ENCODE measurements at regions not wholly inside any gene's neighbourhood (a gene's known extent, or its start where the extent isn't known, plus 50 kb on each side); places are given as distances from the start of the nearest gene placed in this dataset.

DNA sequence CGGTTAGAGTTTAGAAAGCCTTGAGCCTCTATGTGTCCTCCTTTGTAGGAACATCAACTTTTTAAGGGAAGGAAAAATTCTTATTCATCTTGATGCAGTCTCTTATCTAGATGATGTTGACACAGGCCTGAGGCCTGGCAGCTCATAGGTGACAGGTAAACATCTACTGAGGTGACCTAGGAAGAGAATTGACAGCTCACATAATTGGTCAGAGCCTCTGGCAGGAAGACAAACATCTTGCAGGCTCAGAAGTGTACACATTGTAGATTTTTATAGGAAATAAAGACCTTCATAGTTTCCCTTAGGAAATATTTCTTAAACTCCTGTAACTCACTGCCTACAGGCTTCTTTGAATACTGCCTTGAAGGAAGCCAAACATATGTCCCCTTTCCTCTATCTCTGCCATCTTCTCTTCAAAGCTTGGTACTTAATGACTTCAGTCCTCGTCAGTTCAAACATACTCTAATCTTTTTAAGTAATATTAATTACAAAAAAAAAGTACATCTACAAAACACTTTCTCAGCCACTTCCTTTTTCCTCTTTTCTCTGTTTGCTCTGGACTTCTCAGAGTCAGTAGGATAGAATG is 341.3 kb downstream of the TBL1XR1 start:
- no peak for DNase-seq
- H3K79me2 ChIP-seq (ENCODE audit: low read length) = no peaks in the 10 kb centered on the region

DNA sequence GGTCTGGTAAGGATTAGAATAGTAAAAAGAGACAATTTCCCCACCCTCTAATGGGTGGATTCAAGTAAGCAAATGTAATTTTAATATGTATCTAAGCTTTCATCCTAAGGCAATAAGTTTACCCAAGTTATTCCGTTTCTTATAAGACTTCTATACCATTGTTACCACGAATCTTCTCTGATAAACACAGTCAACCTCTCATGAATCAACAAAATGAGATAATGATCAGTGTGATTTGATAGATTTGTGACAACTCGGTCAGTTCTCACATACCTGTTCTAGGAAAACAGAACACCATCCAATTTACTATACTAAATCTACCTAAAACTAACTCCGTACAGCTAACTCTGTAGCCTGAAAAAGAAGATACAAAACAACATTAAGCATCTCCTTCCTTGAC is 342.1 kb downstream of the TBL1XR1 start:
- no peaks in the 10 kb centered on the region for H3K79me2 ChIP-seq (ENCODE audit: low read length)
- H3K36me3 ChIP-seq (ENCODE audit: insufficient read depth, low read length) = no peaks in the 10 kb centered on the region
- H3K4me3 ChIP-seq (ENCODE audit: low read length) = no peak overlapping the region
- no peaks in the 10 kb centered on the region for H3K27me3 ChIP-seq (ENCODE audit: low read length)
- H3K9me3 ChIP-seq (ENCODE audit: low read length) = no peaks in the 10 kb centered on the region
- H3K9me2 ChIP-seq (replicated peaks; ENCODE audit: insufficient read depth, low read length) = no peaks in the 10 kb centered on the region
- H3K4me1 ChIP-seq (ENCODE audit: low read length) = no peaks in the 10 kb centered on the region
- no peak overlapping the region for H3K4me2 ChIP-seq (ENCODE audit: low read depth, low read length, poor library complexity, severe bottlenecking)
- H3K27ac ChIP-seq (ENCODE audit: low read length) = no peak overlapping the region
- no peak overlapping the region for H2AFZ ChIP-seq (ENCODE audit: low read length)
- H4K20me1 ChIP-seq (ENCODE audit: insufficient read depth, low read depth, low read length) = no peaks in the 10 kb centered on the region
- H3K9ac ChIP-seq (ENCODE audit: low read length) = no peak overlapping the region
- no peak for DNase-seq

More for the DNA sequence above, 341.3 kb downstream of the TBL1XR1 start:
- Histone ChIP-seq H3K9me3 (ENCODE audit: low read length) (no peaks in the 10 kb centered on the region), H3K27me3 (ENCODE audit: low read length) (no peaks in the 10 kb centered on the region), H3K4me1 (ENCODE audit: low read length) (no peaks in the 10 kb centered on the region), H2AFZ (ENCODE audit: low read length) (no peak overlapping the region), H3K36me3 (ENCODE audit: insufficient read depth, low read length) (no peaks in the 10 kb centered on the region), H3K9me2 (replicated peaks; ENCODE audit: insufficient read depth, low read length) (no peaks in the 10 kb centered on the region), H3K4me3 (ENCODE audit: low read length) (no peak overlapping the region), H3K27ac (ENCODE audit: low read length) (no peak overlapping the region), H3K9ac (ENCODE audit: low read length) (no peak overlapping the region), H4K20me1 (ENCODE audit: insufficient read depth, low read depth, low read length) (no peaks in the 10 kb centered on the region), H3K4me2 (ENCODE audit: low read depth, low read length, poor library complexity, severe bottlenecking) (no peak overlapping the region)

DNA sequence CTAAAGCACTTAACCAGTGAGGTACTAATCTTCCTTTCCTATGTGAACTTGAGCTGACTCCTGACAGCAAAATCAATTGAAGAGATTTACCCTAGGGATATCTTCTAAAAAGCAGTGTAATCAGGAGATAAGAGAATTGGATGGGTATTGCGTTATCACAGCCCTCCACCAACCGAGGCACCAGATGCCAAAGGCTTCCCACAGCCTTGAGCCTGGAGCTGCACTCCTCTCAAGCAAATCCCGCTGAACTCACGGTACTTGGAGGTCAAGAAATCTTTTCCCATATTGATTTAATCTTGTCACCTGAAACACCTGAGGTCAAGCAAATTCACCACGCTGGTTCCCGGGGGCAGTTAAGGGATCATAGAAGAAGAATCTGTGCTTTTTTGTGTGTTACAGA is 346.8 kb downstream of the TBL1XR1 start:
- DNase-seq = no peak
- H3K9me3 ChIP-seq (ENCODE audit: low read length) = no peaks in the 10 kb centered on the region
- H2AFZ ChIP-seq (ENCODE audit: low read length) = no peak overlapping the region

DNA sequence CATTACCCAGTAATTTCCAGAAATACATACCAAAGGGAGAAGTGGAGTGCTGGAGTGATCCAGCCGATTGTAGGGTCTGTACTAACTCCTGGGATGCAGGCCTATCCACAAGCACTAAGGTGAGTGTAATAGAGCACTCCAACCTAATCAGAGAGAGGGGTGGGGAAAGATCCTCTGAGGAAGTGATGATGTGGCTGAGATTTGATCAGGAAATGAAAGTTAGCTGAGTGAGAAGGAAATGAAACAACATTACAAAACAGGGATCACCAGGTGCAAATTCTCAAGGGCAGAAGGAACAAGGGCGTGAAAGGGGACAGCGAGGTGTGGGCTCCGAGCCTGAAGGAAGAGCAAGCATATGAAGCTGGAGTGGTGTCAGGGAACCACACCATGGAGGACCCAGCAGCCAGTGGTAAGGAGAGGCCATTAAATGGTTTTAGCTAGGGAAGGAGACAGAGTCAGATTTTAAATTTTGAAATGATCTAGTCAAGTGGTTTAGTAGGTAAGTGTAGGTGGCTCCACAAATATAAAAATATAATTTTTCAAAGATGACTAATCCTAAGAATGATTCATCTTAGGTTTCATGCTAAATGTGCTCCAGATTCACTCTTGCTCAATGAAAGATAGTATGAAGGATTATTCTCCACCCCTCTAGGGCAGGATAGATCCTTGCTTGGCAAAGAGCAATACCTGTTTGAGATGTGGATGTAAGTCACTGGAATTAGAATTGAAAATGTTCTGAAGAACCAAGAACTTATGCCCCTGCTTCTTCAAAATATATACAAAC is 348.7 kb downstream of the TBL1XR1 start:
- H3K9me3 ChIP-seq (ENCODE audit: low read length) = no peaks in the 10 kb centered on the region
- H2AFZ ChIP-seq (ENCODE audit: low read length) = no peak overlapping the region
- no peak overlapping the region for H3K4me2 ChIP-seq (ENCODE audit: low read depth, low read length, poor library complexity, severe bottlenecking)
- H3K4me3 ChIP-seq (ENCODE audit: low read length) = no peak overlapping the region
- H3K9ac ChIP-seq (ENCODE audit: low read length) = no peak overlapping the region
- H3K27ac ChIP-seq (ENCODE audit: low read length) = no peak overlapping the region
- no peaks in the 10 kb centered on the region for H3K4me1 ChIP-seq (ENCODE audit: low read length)
- H3K9me2 ChIP-seq (replicated peaks; ENCODE audit: insufficient read depth, low read length) = no peaks in the 10 kb centered on the region; the same call in 1 of the 2 replicates
- DNase-seq = no peak
- no peaks in the 10 kb centered on the region for H3K79me2 ChIP-seq (ENCODE audit: low read length)
- no peaks in the 10 kb centered on the region for H3K36me3 ChIP-seq (ENCODE audit: insufficient read depth, low read length)
- H3K27me3 ChIP-seq (ENCODE audit: low read length) = no peaks in the 10 kb centered on the region
- H4K20me1 ChIP-seq (ENCODE audit: insufficient read depth, low read depth, low read length) = no peaks in the 10 kb centered on the region

More for the DNA sequence above, 346.8 kb downstream of the TBL1XR1 start:
- Histone ChIP-seq H3K4me3 (ENCODE audit: low read length) (no peak overlapping the region), H3K9me2 (replicated peaks; ENCODE audit: insufficient read depth, low read length) (no peaks in the 10 kb centered on the region; the same call in 1 of the 2 replicates), H3K4me1 (ENCODE audit: low read length) (no peaks in the 10 kb centered on the region), H3K27ac (ENCODE audit: low read length) (no peak overlapping the region), H3K27me3 (ENCODE audit: low read length) (no peaks in the 10 kb centered on the region), H3K36me3 (ENCODE audit: insufficient read depth, low read length) (no peaks in the 10 kb centered on the region), H3K9ac (ENCODE audit: low read length) (no peak overlapping the region), H3K79me2 (ENCODE audit: low read length) (no peaks in the 10 kb centered on the region), H4K20me1 (ENCODE audit: insufficient read depth, low read depth, low read length) (no peaks in the 10 kb centered on the region), H3K4me2 (ENCODE audit: low read depth, low read length, poor library complexity, severe bottlenecking) (no peak overlapping the region)

DNA sequence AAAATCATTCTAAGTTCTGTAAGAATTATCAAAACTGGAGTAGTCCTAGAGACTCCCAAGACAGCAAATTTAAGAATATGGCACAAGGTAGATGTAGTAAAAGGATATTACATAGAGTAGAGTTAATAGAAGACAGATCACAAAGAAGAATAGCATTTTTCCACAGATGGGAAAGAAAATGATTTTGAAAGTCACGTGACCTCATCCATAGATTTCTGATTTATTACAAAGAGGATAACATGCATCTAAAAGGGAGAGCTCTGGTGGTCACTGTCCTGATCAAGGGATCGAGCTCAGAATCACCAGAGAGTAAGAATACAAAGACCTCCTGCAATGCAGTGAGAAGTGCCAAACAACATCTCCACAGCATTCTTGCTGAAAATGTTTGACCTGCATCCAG is 354.4 kb downstream of the TBL1XR1 start:
- Histone ChIP-seq H3K9ac (ENCODE audit: low read length) (no peak overlapping the region), H3K4me2 (ENCODE audit: low read depth, low read length, poor library complexity, severe bottlenecking) (no peak overlapping the region), H4K20me1 (ENCODE audit: insufficient read depth, low read depth, low read length) (no peaks in the 10 kb centered on the region), H3K27me3 (ENCODE audit: low read length) (no peaks in the 10 kb centered on the region), H3K9me3 (ENCODE audit: low read length) (no peaks in the 10 kb centered on the region), H2AFZ (ENCODE audit: low read length) (no peak overlapping the region), H3K27ac (ENCODE audit: low read length) (no peak overlapping the region), H3K36me3 (ENCODE audit: insufficient read depth, low read length) (no peaks in the 10 kb centered on the region), H3K79me2 (ENCODE audit: low read length) (no peaks in the 10 kb centered on the region), H3K4me1 (ENCODE audit: low read length) (no peaks in the 10 kb centered on the region), H3K9me2 (replicated peaks; ENCODE audit: insufficient read depth, low read length) (no peaks in the 10 kb centered on the region; the same call in 1 of the 2 replicates), H3K4me3 (ENCODE audit: low read length) (no peak overlapping the region)
- no peak for DNase-seq

DNA sequence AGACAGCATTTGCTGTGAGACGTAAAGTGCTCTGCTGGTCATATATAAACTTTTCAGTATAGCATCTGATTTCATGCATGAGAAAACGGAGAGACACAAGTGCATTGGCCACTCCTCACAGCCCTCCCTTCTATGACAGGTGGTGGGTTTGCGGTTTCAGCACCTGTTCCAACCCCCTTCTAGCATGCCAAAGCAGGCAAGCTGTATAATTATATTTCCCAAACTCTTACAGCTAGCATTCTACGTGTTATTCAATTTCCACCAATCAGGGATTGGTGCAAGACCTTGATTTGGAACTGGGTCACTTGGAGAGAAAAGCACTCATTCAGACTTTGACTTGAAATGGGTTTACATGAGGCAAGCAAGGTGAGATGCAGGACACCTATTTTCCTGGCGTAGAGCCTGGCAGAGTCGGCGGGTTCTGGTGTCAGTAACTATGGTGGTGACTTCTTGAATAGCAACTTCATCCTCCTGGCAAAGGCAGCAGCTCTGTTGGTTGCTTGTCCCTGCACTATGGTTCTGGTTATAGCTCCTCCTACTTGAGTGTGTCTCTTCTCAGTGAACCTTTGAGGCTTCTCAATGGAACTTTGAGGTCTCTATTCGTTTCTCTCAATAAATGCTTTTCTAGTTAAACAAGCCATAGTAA is 356.5 kb downstream of the TBL1XR1 start:
- Histone ChIP-seq H3K9me2 (replicated peaks; ENCODE audit: insufficient read depth, low read length) (no peaks in the 10 kb centered on the region), H3K79me2 (ENCODE audit: low read length) (no peaks in the 10 kb centered on the region), H3K4me1 (ENCODE audit: low read length) (no peaks in the 10 kb centered on the region), H3K9ac (ENCODE audit: low read length) (no peak overlapping the region), H3K9me3 (ENCODE audit: low read length) (no peaks in the 10 kb centered on the region), H3K36me3 (ENCODE audit: insufficient read depth, low read length) (no peaks in the 10 kb centered on the region), H4K20me1 (ENCODE audit: insufficient read depth, low read depth, low read length) (no peaks in the 10 kb centered on the region), H3K4me3 (ENCODE audit: low read length) (no peak overlapping the region), H3K4me2 (ENCODE audit: low read depth, low read length, poor library complexity, severe bottlenecking) (no peak overlapping the region), H2AFZ (ENCODE audit: low read length) (no peak overlapping the region), H3K27ac (ENCODE audit: low read length) (no peak overlapping the region), H3K27me3 (ENCODE audit: low read length) (no peaks in the 10 kb centered on the region)
- no peak for DNase-seq

DNA sequence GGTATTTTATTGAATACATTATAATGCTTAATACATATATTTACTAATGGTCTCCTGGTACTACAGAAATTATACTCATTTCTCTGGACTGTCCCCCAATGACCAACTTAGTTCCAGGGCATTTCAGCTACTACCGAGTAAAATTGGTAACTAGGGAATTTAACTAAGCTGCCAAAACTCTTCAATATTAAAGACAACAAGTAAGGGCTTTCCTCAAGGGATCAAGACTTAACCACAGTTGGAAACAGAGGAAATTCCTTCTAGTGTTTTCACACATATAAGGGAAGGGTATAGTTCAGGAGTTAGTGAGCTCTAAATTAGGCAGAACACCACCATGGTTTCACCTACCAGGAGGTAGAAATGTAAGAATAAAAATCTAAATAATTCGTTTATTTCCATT is 357.4 kb downstream of the TBL1XR1 start:
- Histone ChIP-seq H3K9me3 (ENCODE audit: low read length) (no peaks in the 10 kb centered on the region), H3K9me2 (replicated peaks; ENCODE audit: insufficient read depth, low read length) (no peaks in the 10 kb centered on the region), H2AFZ (ENCODE audit: low read length) (no peak overlapping the region), H3K27ac (ENCODE audit: low read length) (no peak overlapping the region), H3K36me3 (ENCODE audit: insufficient read depth, low read length) (no peaks in the 10 kb centered on the region), H3K4me3 (ENCODE audit: low read length) (no peak overlapping the region), H3K4me2 (ENCODE audit: low read depth, low read length, poor library complexity, severe bottlenecking) (no peak overlapping the region), H3K9ac (ENCODE audit: low read length) (no peak overlapping the region), H3K79me2 (ENCODE audit: low read length) (no peaks in the 10 kb centered on the region), H3K27me3 (ENCODE audit: low read length) (no peaks in the 10 kb centered on the region), H3K4me1 (ENCODE audit: low read length) (no peaks in the 10 kb centered on the region), H4K20me1 (ENCODE audit: insufficient read depth, low read depth, low read length) (no peaks in the 10 kb centered on the region)
- no peak for DNase-seq

DNA sequence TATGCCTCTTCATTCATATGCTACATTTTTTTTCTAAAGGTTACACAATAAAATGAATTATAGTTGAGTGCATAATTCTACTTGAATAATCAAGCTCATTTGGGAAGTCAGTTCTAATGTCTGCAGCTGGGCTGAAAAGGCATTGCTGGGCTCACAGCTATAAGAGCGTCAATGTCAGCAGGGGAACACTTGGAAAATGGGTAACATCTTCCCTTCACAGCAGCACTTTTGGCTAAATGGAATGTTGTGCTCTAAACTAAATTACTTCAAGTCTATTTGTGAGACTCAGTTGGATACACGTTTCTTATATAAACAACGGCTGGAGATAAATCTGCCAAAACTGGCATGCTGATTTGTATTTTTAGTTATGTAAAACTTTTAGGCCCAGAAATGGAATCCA is 357.8 kb downstream of the TBL1XR1 start:
- no peak for DNase-seq
- Histone ChIP-seq H3K9me3 (ENCODE audit: low read length) (no peaks in the 10 kb centered on the region), H3K27ac (ENCODE audit: low read length) (no peak overlapping the region), H3K9me2 (replicated peaks; ENCODE audit: insufficient read depth, low read length) (no peaks in the 10 kb centered on the region), H2AFZ (ENCODE audit: low read length) (no peak overlapping the region), H4K20me1 (ENCODE audit: insufficient read depth, low read depth, low read length) (no peaks in the 10 kb centered on the region), H3K9ac (ENCODE audit: low read length) (no peak overlapping the region), H3K79me2 (ENCODE audit: low read length) (no peaks in the 10 kb centered on the region), H3K4me2 (ENCODE audit: low read depth, low read length, poor library complexity, severe bottlenecking) (no peak overlapping the region), H3K4me1 (ENCODE audit: low read length) (no peaks in the 10 kb centered on the region), H3K36me3 (ENCODE audit: insufficient read depth, low read length) (no peaks in the 10 kb centered on the region), H3K4me3 (ENCODE audit: low read length) (no peak overlapping the region), H3K27me3 (ENCODE audit: low read length) (no peaks in the 10 kb centered on the region)
